ENCODE measurements at regions not wholly inside any gene's neighbourhood (a gene's known extent, or its start where the extent isn't known, plus 50 kb on each side); places are given as distances from the start of the nearest gene placed in this dataset.

GRCh38 chr15:23910030-23910429 is 222.9 kb upstream of the NDN start:
- TF ChIP-seq CTCF (conservative IDR thresholded peaks at IDR 0.05; ENCODE audit: low read depth, low read length), result no peak
- H3K4me3 ChIP-seq (ENCODE audit: low read length), result no peak overlapping the region
- DNase-seq (ENCODE audit: low read depth), result no peak

GRCh38 chr15:23912191-23912590 is 225.1 kb upstream of the NDN start:
- DNase-seq (ENCODE audit: low read depth), result no peak
- no peak for TF ChIP-seq CTCF (conservative IDR thresholded peaks at IDR 0.05; ENCODE audit: low read depth, low read length)
- H3K4me3 ChIP-seq (ENCODE audit: low read length), result no peak overlapping the region

- no peak for TF ChIP-seq CTCF (conservative IDR thresholded peaks at IDR 0.05; ENCODE audit: low read depth, low read length)
- DNase-seq (ENCODE audit: low read depth), result no peak
- H3K4me3 ChIP-seq (ENCODE audit: low read length), result no peak overlapping the region
Observed at GRCh38 chr15:23913081-23913480, 226.0 kb upstream of the NDN start.

- DNase-seq (ENCODE audit: low read depth), result no peak
- H3K4me3 ChIP-seq (ENCODE audit: low read length), result no peak overlapping the region
- no peak for TF ChIP-seq CTCF (conservative IDR thresholded peaks at IDR 0.05; ENCODE audit: low read depth, low read length)
Observed at GRCh38 chr15:23913635-23914034, 226.5 kb upstream of the NDN start.

GRCh38 chr15:23924686-23925085 is 237.6 kb upstream of the NDN start:
- no peak for TF ChIP-seq CTCF (conservative IDR thresholded peaks at IDR 0.05; ENCODE audit: low read depth, low read length)
- DNase-seq (ENCODE audit: low read depth), result no peak
- H3K4me3 ChIP-seq (ENCODE audit: low read length), result no peak overlapping the region

- DNase-seq (ENCODE audit: low read depth), result no peak
- TF ChIP-seq CTCF (conservative IDR thresholded peaks at IDR 0.05; ENCODE audit: low read depth, low read length), result no peak
- H3K4me3 ChIP-seq (ENCODE audit: low read length), result no peak overlapping the region
Observed at GRCh38 chr15:23954931-23955330, 267.8 kb upstream of the NDN start.

GRCh38 chr15:23983500-23984259 is 296.6 kb upstream of the NDN start:
- DNase-seq (ENCODE audit: low read depth), result no peak
- H3K4me3 ChIP-seq (ENCODE audit: low read length), result no peak overlapping the region
- TF ChIP-seq CTCF (conservative IDR thresholded peaks at IDR 0.05; ENCODE audit: low read depth, low read length), result no peak
